ENCODE measurements at regions not wholly inside any gene's neighbourhood (a gene's known extent, or its start where the extent isn't known, plus 50 kb on each side); places are given as distances from the start of the nearest gene placed in this dataset.

- no peak for TF ChIP-seq ZNF549 (tag by site-specific recombination; IDR thresholded peaks at IDR 0.05)
- no peak for TF ChIP-seq ZNF280C (tag by site-specific recombination; IDR thresholded peaks at IDR 0.05)
- no peak for TF ChIP-seq EGR2 (tag by site-specific recombination; IDR thresholded peaks at IDR 0.05; ENCODE audit: low read depth)
- TF ChIP-seq CTCF (tag by site-specific recombination; IDR thresholded peaks at IDR 0.05) = no peak
- no peak for TF ChIP-seq ZNF174 (tag by site-specific recombination; IDR thresholded peaks at IDR 0.05)
- no peak for TF ChIP-seq ZBTB8A (tag by site-specific recombination; IDR thresholded peaks at IDR 0.05)
- no peak for TF ChIP-seq ZNF585B (tag by site-specific recombination; IDR thresholded peaks at IDR 0.05)
- TF ChIP-seq ZBTB17 (tag by site-specific recombination; IDR thresholded peaks at IDR 0.05) = no peak
- TF ChIP-seq ZNF548 (tag by site-specific recombination; IDR thresholded peaks at IDR 0.05) = no peak
- no peak for TF ChIP-seq YY1 (tag by site-specific recombination; IDR thresholded peaks at IDR 0.05)
- TF ChIP-seq ZBTB7A (tag by site-specific recombination; IDR thresholded peaks at IDR 0.05; ENCODE audit: low read depth) = no peak
- TF ChIP-seq PRDM2 (tag by site-specific recombination; IDR thresholded peaks at IDR 0.05; ENCODE audit: borderline replicate concordance) = no peak
- no peak for TF ChIP-seq PRDM1 (tag by site-specific recombination; IDR thresholded peaks at IDR 0.05)
These were observed 1615.8 kb upstream of the TMEFF2 start for GRCh38 chr2:193810533-193810932.
